ENCODE measurements at regions not wholly inside any gene's neighbourhood (a gene's known extent, or its start where the extent isn't known, plus 50 kb on each side); places are given as distances from the start of the nearest gene placed in this dataset.

GRCh38 chr12:68491204-68491960 is 119.3 kb upstream of the RAP1B start:
- H3K4me3 ChIP-seq (ENCODE audit: low read depth in 1 of 5, low read length in 5 of 5): no peak overlapping the region
- H3K36me3 ChIP-seq (ENCODE audit: control insufficient read depth in 5 of 5, insufficient read depth in 5 of 5, low read length in 5 of 5): no peaks in the 10 kb centered on the region
- no peak overlapping the region for H3K9ac ChIP-seq (ENCODE audit: low read length in 5 of 5)
- peaks cover 0 to 2% (median 0%) of the 10 kb centered on the region in 5 donors for H3K9me3 ChIP-seq (ENCODE audit: control insufficient read depth in 5 of 5, low read length in 5 of 5)
- H3K27me3 ChIP-seq (ENCODE audit: control insufficient read depth in 5 of 5, insufficient read depth in 4 of 5, low read length in 5 of 5): peaks cover 0 to 2% (median 0%) of the 10 kb centered on the region in 5 donors
- H3K27ac ChIP-seq (ENCODE audit: low read depth, low read length): no peak overlapping the region
- peaks cover 0 to 3% (median 0%) of the 10 kb centered on the region in 5 donors for H3K4me1 ChIP-seq (ENCODE audit: control insufficient read depth in 5 of 5, insufficient read depth in 5 of 5, low read length in 5 of 5)

GRCh38 chr12:68495336-68496070 is 115.2 kb upstream of the RAP1B start:
- H3K4me3 ChIP-seq (ENCODE audit: low read depth in 1 of 5, low read length in 5 of 5): no peak overlapping the region
- no peaks in the 10 kb centered on the region for H3K36me3 ChIP-seq (ENCODE audit: control insufficient read depth in 5 of 5, insufficient read depth in 5 of 5, low read length in 5 of 5)
- H3K27me3 ChIP-seq (ENCODE audit: control insufficient read depth in 5 of 5, insufficient read depth in 4 of 5, low read length in 5 of 5): no peaks in the 10 kb centered on the region
- H3K9me3 ChIP-seq (ENCODE audit: control insufficient read depth in 5 of 5, low read length in 5 of 5): no peaks in the 10 kb centered on the region
- H3K4me1 ChIP-seq (ENCODE audit: control insufficient read depth in 5 of 5, insufficient read depth in 5 of 5, low read length in 5 of 5): peaks cover 0 to 3% (median 0%) of the 10 kb centered on the region in 5 donors
- H3K9ac ChIP-seq (ENCODE audit: low read length in 5 of 5): no peak overlapping the region
- H3K27ac ChIP-seq (ENCODE audit: low read depth, low read length): peak overlapping the region; percentile 13

GRCh38 chr12:68497107-68497506 is 113.6 kb upstream of the RAP1B start:
- no peaks in the 10 kb centered on the region for H3K9me3 ChIP-seq (ENCODE audit: control insufficient read depth in 5 of 5, low read length in 5 of 5)
- H3K4me3 ChIP-seq (ENCODE audit: low read depth in 1 of 5, low read length in 5 of 5): no peak overlapping the region
- H3K4me1 ChIP-seq (ENCODE audit: control insufficient read depth in 5 of 5, insufficient read depth in 5 of 5, low read length in 5 of 5): peaks cover 0 to 3% (median 0%) of the 10 kb centered on the region in 5 donors
- H3K9ac ChIP-seq (ENCODE audit: low read length in 5 of 5): no peak overlapping the region
- H3K27ac ChIP-seq (ENCODE audit: low read depth, low read length): no peak overlapping the region
- no peaks in the 10 kb centered on the region for H3K36me3 ChIP-seq (ENCODE audit: control insufficient read depth in 5 of 5, insufficient read depth in 5 of 5, low read length in 5 of 5)
- no peaks in the 10 kb centered on the region for H3K27me3 ChIP-seq (ENCODE audit: control insufficient read depth in 5 of 5, insufficient read depth in 4 of 5, low read length in 5 of 5)

- Histone ChIP-seq H3K27ac (ENCODE audit: low read depth, low read length) (no peak overlapping the region), H3K4me1 (ENCODE audit: control insufficient read depth in 5 of 5, insufficient read depth in 5 of 5, low read length in 5 of 5) (peaks cover 0 to 3% (median 0%) of the 10 kb centered on the region in 5 donors), H3K36me3 (ENCODE audit: control insufficient read depth in 5 of 5, insufficient read depth in 5 of 5, low read length in 5 of 5) (no peaks in the 10 kb centered on the region), H3K9ac (ENCODE audit: low read length in 5 of 5) (no peak overlapping the region), H3K4me3 (ENCODE audit: low read depth in 1 of 5, low read length in 5 of 5) (no peak overlapping the region), H3K9me3 (ENCODE audit: control insufficient read depth in 5 of 5, low read length in 5 of 5) (no peaks in the 10 kb centered on the region), H3K27me3 (ENCODE audit: control insufficient read depth in 5 of 5, insufficient read depth in 4 of 5, low read length in 5 of 5) (no peaks in the 10 kb centered on the region)
These were observed 113.0 kb upstream of the RAP1B start for GRCh38 chr12:68497702-68498101.

GRCh38 chr12:68498736-68499135 is 112.0 kb upstream of the RAP1B start:
- Histone ChIP-seq H3K9me3 (ENCODE audit: control insufficient read depth in 5 of 5, low read length in 5 of 5) (no peaks in the 10 kb centered on the region), H3K27ac (ENCODE audit: low read depth, low read length) (no peak overlapping the region), H3K4me3 (ENCODE audit: low read depth in 1 of 5, low read length in 5 of 5) (no peak overlapping the region), H3K36me3 (ENCODE audit: control insufficient read depth in 5 of 5, insufficient read depth in 5 of 5, low read length in 5 of 5) (no peaks in the 10 kb centered on the region), H3K9ac (ENCODE audit: low read length in 5 of 5) (no peak overlapping the region), H3K27me3 (ENCODE audit: control insufficient read depth in 5 of 5, insufficient read depth in 4 of 5, low read length in 5 of 5) (no peaks in the 10 kb centered on the region), H3K4me1 (ENCODE audit: control insufficient read depth in 5 of 5, insufficient read depth in 5 of 5, low read length in 5 of 5) (peaks cover 0 to 3% (median 0%) of the 10 kb centered on the region in 5 donors)

GRCh38 chr12:68499616-68500015 is 111.1 kb upstream of the RAP1B start:
- H3K27me3 ChIP-seq (ENCODE audit: control insufficient read depth in 5 of 5, insufficient read depth in 4 of 5, low read length in 5 of 5): no peaks in the 10 kb centered on the region
- no peaks in the 10 kb centered on the region for H3K36me3 ChIP-seq (ENCODE audit: control insufficient read depth in 5 of 5, insufficient read depth in 5 of 5, low read length in 5 of 5)
- H3K9ac ChIP-seq (ENCODE audit: low read length in 5 of 5): no peak overlapping the region
- H3K27ac ChIP-seq (ENCODE audit: low read depth, low read length): no peak overlapping the region
- H3K4me3 ChIP-seq (ENCODE audit: low read depth in 1 of 5, low read length in 5 of 5): no peak overlapping the region
- H3K4me1 ChIP-seq (ENCODE audit: control insufficient read depth in 5 of 5, insufficient read depth in 5 of 5, low read length in 5 of 5): peaks cover 0 to 3% (median 0%) of the 10 kb centered on the region in 5 donors
- H3K9me3 ChIP-seq (ENCODE audit: control insufficient read depth in 5 of 5, low read length in 5 of 5): no peaks in the 10 kb centered on the region

GRCh38 chr12:68501226-68501625 is 109.5 kb upstream of the RAP1B start:
- H3K4me1 ChIP-seq (ENCODE audit: control insufficient read depth in 5 of 5, insufficient read depth in 5 of 5, low read length in 5 of 5): no peaks in the 10 kb centered on the region
- H3K27ac ChIP-seq (ENCODE audit: low read depth, low read length): no peak overlapping the region
- no peaks in the 10 kb centered on the region for H3K9me3 ChIP-seq (ENCODE audit: control insufficient read depth in 5 of 5, low read length in 5 of 5)
- H3K36me3 ChIP-seq (ENCODE audit: control insufficient read depth in 5 of 5, insufficient read depth in 5 of 5, low read length in 5 of 5): no peaks in the 10 kb centered on the region
- H3K27me3 ChIP-seq (ENCODE audit: control insufficient read depth in 5 of 5, insufficient read depth in 4 of 5, low read length in 5 of 5): no peaks in the 10 kb centered on the region
- H3K4me3 ChIP-seq (ENCODE audit: low read depth in 1 of 5, low read length in 5 of 5): no peak overlapping the region
- H3K9ac ChIP-seq (ENCODE audit: low read length in 5 of 5): no peak overlapping the region

GRCh38 chr12:68505970-68506369 is 104.7 kb upstream of the RAP1B start:
- no peaks in the 10 kb centered on the region for H3K4me1 ChIP-seq (ENCODE audit: control insufficient read depth in 5 of 5, insufficient read depth in 5 of 5, low read length in 5 of 5)
- no peaks in the 10 kb centered on the region for H3K9me3 ChIP-seq (ENCODE audit: control insufficient read depth in 5 of 5, low read length in 5 of 5)

GRCh38 chr12:68506619-68507018 is 104.1 kb upstream of the RAP1B start:
- no peak overlapping the region for H3K4me3 ChIP-seq (ENCODE audit: low read depth in 1 of 5, low read length in 5 of 5)
- H3K36me3 ChIP-seq (ENCODE audit: control insufficient read depth in 5 of 5, insufficient read depth in 5 of 5, low read length in 5 of 5): no peaks in the 10 kb centered on the region
- H3K27me3 ChIP-seq (ENCODE audit: control insufficient read depth in 5 of 5, insufficient read depth in 4 of 5, low read length in 5 of 5): no peaks in the 10 kb centered on the region
- no peak overlapping the region for H3K9ac ChIP-seq (ENCODE audit: low read length in 5 of 5)
- H3K4me1 ChIP-seq (ENCODE audit: control insufficient read depth in 5 of 5, insufficient read depth in 5 of 5, low read length in 5 of 5): no peaks in the 10 kb centered on the region
- no peaks in the 10 kb centered on the region for H3K9me3 ChIP-seq (ENCODE audit: control insufficient read depth in 5 of 5, low read length in 5 of 5)
- no peak overlapping the region for H3K27ac ChIP-seq (ENCODE audit: low read depth, low read length)

More at GRCh38 chr12:68505970-68506369, 104.7 kb upstream of the RAP1B start:
- no peaks in the 10 kb centered on the region for H3K27me3 ChIP-seq (ENCODE audit: control insufficient read depth in 5 of 5, insufficient read depth in 4 of 5, low read length in 5 of 5)
- H3K4me3 ChIP-seq (ENCODE audit: low read depth in 1 of 5, low read length in 5 of 5): no peak overlapping the region
- H3K36me3 ChIP-seq (ENCODE audit: control insufficient read depth in 5 of 5, insufficient read depth in 5 of 5, low read length in 5 of 5): no peaks in the 10 kb centered on the region
- no peak overlapping the region for H3K9ac ChIP-seq (ENCODE audit: low read length in 5 of 5)
- no peak overlapping the region for H3K27ac ChIP-seq (ENCODE audit: low read depth, low read length)

- Histone ChIP-seq H3K9me3 (ENCODE audit: control insufficient read depth in 5 of 5, low read length in 5 of 5) (no peaks in the 10 kb centered on the region), H3K4me3 (ENCODE audit: low read depth in 1 of 5, low read length in 5 of 5) (no peak overlapping the region), H3K36me3 (ENCODE audit: control insufficient read depth in 5 of 5, insufficient read depth in 5 of 5, low read length in 5 of 5) (no peaks in the 10 kb centered on the region), H3K27me3 (ENCODE audit: control insufficient read depth in 5 of 5, insufficient read depth in 4 of 5, low read length in 5 of 5) (no peaks in the 10 kb centered on the region), H3K9ac (ENCODE audit: low read length in 5 of 5) (no peak overlapping the region), H3K4me1 (ENCODE audit: control insufficient read depth in 5 of 5, insufficient read depth in 5 of 5, low read length in 5 of 5) (no peaks in the 10 kb centered on the region), H3K27ac (ENCODE audit: low read depth, low read length) (no peak overlapping the region)
These were observed 103.0 kb upstream of the RAP1B start for GRCh38 chr12:68507657-68508056.

All from subcutaneous abdominal adipose tissue (tissue), 5 donors.